HG03460 (cell line): ENCODE measurements at regions not wholly inside any gene's neighbourhood (a gene's known extent, or its start where the extent isn't known, plus 50 kb on each side); places are given as distances from the start of the nearest gene placed in this dataset.
A peak's percentile ranks its signal among the peaks of the same experiment; 100 is the strongest.

Experiments
- ATAC-seq: cut with Tn5 transposase; IDR thresholded peaks from one replicate; pipeline ENCODE4 v1.9.1; 2021; ENCODE audit not compliant: unreplicated experiment

- no peak for ATAC-seq
These were observed 409.0 kb upstream of the PROK2 start for GRCh38 chr3:72193771-72194430.

DNA sequence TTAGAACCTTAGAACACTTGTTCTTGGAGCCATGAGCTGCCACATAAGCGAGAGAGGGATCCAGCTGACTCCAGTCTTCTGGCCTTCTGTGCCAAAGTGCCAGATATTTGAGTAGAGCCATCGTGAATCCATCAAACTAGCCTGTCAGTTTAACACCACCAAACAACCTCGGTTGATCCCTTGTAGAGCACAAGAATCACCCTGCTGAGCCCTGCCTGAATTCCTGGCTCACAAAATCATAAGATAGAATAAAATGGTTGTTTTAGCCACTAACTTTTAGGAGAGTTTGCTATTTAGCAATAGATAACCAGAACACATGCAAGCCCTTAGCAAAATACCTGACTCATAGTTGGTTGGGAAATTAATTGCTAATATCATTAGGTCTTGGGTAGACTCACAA is 407.6 kb upstream of the PROK2 start:
- ATAC-seq: no peak

DNA sequence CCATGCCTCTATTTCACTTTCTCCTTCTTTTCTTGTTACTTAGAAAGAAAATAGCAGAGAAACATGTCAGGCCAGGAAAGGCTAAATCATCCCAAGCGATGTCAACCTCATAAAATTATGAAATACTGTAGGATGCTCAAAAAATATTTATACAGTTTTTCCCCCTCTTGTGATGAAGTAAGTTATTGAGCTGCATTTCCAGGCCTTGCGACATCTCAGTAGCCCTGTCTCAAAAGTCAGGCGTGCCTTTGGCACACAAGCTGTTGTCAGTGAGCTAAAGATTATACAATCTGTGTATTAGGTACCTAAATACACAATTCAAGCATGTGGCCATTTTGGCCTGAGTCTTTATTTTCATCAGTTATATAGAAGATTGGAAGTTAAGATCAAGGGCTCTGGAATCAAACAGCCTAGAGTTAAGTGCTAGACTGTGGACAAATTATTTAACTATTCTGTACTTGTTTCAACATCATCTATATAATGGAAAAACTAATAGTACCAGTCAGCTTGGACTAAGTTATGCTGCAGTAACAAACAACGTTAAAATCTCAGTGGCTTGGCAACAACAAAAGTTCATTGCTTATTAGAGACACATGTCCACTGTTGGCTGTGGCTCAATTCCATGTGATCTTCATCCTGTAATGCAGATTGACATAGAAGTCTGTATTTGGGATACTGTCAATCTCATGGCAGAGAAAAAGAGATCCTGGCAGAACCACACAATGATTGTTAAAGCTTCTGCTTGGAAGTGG is 406.4 kb upstream of the PROK2 start:
- no peak for ATAC-seq

DNA sequence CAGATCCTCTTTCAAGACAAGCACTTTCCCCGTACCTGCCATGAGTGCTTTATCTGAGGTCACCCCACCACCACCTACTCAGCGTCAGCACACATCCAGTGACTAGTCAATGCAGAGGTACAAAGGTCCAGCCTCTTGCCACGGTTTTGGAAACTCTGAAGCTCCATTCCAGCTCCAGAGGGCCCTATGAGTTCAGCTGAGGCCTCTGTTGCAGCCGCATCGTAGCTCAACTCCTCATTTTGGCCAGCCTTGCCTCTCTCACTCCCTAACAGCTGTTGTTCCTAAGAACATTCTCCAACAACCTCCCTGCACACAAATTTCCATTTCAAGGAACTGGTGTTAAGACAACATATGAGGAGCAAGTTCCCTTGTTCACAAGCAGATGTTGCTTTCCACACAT is 405.1 kb upstream of the PROK2 start:
- ATAC-seq: no peak

DNA sequence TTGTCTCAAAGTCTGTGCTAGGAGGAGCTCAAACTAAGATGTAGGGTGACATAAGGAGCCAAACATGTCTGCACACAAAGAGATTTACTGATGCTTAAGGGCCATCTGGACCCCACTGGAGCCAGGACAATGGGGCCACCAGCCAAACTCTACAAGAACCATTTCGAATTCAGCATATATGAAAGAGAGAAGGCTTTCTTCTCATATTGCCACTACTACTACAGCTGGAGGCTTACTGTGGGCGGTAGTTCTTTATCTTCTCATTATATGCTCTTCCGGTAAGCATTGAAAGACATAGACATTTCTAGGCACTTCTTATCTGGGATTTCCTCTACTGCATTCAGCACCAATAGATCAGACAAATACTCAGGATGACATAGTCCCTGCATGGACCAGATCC is 404.4 kb upstream of the PROK2 start:
- no peak for ATAC-seq

GRCh38 chr3:72188536-72188935 is 403.6 kb upstream of the PROK2 start:
- no peak for ATAC-seq

GRCh38 chr3:72187131-72187530 is 402.2 kb upstream of the PROK2 start:
- ATAC-seq: no peak

- no peak for ATAC-seq
These were observed 401.5 kb upstream of the PROK2 start for GRCh38 chr3:72186400-72186855.

GRCh38 chr3:72185549-72186399 is 400.8 kb upstream of the PROK2 start:
- no peak for ATAC-seq

DNA sequence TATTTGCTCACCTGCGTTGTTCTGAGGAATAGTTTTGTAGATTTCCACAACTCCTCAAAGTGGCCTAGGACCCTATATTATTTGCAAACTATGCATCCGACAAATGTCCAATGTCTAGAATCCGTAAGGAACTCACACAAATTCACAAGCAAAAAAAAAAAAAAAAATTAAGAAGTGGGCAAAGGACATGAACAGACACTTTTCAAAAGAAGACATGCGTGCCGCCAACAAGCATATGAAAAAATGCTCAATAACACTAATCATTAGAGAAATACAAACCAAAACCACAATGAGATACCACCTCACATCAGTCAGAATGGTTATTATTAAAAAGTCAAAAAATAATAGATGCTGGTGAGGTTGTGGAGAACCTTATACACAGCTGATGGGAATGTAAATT is 398.5 kb upstream of the PROK2 start:
- no peak for ATAC-seq

- no peak for ATAC-seq
These were observed 397.3 kb upstream of the PROK2 start for GRCh38 chr3:72182206-72182605.

GRCh38 chr3:72181251-72181650 is 396.3 kb upstream of the PROK2 start:
- ATAC-seq: no peak

DNA sequence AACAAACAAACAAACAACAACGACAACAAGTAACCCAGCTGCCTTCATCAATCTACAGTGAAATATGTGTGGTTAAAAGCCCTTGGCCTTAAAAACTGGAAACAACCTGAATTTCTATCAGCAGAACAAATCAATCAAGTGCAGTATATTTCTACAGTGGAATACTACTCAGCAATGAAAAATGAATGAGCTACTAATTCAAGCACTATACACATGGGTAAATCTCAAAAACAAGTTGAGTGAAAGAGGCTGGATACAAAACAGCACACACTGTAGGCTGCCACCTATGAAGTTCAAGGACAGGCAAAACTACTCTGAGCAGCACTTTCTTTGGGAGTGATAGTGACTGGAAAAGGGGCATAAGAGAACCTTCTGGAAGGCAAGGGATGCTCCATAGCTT is 395.5 kb upstream of the PROK2 start:
- ATAC-seq: no peak

- no peak for ATAC-seq
These were observed 394.1 kb upstream of the PROK2 start for GRCh38 chr3:72179107-72179464.

DNA sequence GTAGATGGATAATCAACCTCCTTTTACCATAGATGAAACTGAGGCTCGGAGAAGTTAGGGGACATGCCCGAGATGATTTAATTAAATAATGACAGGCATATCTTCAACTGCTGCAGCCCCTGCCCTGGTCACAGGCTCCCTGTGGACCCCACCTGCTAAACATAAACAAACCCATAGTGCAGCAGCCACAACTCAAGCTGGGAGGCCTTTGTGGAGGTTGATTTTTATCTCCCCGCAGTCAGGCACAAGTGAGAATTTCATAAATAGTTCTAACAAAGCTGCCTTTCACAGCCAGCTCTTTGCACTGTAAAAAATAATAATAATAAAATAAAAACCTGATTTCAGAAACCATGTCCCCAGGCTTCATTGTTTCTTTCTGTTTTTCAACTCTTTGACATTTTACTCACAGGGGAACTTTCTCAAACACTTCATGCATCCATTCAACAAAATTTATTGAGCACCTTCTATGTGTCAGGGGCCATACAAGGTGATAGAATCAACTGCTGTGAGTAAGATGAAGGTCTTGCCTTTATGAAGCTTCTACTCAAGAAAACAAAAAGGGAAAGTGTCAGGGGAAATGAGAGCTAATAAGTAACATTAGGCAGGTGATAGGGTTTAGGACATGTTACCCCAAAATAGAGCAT is 393.6 kb upstream of the PROK2 start:
- no peak for ATAC-seq

DNA sequence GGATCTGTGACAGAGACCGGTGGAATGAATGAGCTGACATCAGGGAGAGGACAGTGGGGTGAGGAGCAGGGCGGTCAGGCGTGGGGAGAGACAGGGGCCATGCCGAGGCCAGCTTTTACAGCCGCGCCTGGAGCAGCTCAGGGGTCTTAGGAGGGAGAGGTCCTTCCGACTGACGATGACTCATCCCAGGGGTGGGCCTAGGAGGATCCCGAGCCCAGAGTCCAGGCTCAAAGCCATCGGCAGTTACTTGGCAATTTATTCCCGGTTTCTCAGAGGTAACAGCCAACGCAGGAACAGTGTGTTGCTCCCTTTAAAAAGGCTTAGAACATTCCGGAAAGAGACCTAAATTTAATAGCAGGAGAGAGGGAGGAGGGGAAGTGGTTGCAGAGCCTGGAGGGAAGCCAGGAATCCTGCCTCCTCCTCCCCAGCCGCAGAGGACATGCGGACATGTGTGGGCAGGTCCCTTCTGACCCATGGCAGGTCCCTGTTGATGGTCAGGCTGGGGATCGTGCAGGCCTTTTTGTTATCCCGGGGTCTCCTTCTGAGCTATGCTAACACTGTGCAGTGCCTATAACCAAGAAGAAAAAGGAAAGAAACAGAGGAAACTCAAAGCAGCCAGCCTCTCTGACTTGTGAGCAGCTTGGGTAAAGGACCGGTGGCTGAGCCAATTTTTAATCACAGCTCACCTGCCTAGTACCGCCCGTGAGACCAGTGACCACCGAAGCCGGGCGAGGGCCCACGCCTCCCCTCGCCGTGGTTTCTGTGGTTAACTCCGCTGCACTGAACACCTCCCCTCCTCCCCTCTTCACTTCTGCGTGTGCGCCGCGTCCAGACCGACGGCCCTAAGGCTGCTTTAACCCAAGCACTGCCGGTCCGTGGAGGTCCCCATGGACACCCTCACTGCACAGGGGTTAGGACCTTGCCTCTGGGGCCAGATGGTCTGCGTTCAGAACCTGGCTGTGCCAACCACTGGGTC is 392.4 kb upstream of the PROK2 start:
- ATAC-seq: peak; percentile 7

DNA sequence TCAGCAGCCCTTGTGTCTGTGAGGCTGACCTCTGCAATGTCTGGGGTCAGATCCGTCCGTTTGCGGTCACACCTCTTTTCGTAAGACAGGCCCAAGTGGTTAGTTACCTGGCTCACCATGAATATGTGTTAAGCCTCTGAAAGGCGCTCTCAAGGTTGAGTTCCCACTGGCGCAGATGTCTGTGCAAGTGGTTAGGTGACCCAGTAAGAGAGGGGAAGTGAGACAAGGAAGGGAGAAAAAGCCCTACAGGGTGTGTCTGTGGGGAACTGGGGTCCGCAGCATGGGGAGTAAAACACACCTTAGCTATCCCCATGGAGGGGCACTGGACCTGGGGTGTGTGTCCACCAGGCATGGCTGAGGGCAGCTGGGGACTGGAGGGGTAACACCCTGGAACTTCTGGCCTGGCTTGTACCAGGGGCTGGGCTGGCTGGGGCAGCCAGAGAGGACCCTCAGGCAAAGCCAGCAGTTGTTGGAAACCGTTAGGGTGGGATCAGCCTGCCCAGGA is 391.6 kb upstream of the PROK2 start:
- ATAC-seq: peak; percentile 93

DNA sequence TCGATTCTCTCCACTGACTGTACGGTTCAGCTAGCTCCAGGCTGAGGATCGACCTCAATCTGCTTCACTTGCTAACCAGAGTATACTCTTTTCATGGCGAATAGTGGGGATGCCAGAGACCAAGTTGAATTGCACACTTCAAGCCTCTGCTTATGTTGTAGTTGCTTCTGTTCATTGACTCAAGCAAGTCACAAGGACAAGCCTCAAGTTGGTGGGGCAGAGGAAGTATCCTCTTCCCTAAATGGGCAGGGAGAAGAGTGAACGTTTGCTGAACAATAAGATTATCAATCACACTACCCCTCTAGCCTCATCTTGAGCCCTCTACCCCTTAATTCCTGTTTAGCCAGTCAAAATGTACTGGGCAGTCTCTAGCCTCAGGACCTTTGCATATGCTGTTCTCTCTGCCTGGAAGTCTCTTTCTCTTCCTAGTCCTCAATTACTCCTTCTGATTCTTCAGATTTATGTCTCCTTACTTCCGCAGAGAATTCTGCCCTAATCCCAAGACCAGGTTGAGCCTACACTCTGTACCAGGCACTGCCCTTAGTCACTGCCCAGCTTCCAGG is 390.4 kb upstream of the PROK2 start:
- ATAC-seq: no peak

DNA sequence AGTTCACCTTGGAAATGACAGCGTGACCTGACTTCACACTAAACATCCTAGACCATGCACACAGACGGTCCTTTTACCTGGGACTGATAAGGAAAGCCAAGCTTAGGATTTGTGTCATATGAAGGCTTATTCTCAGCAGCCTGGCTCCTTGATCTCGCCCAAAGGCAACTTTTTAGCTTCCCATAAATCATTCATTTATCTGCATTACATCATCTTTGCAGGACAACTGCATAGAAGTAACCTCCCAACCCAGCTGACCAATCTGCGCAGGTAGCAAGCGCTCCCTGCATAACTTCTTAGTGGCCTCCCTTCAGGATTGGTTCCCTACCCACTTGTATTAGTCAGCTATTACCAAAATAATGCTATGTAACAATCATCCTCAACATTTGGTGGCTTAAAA is 389.9 kb upstream of the PROK2 start:
- no peak for ATAC-seq

DNA sequence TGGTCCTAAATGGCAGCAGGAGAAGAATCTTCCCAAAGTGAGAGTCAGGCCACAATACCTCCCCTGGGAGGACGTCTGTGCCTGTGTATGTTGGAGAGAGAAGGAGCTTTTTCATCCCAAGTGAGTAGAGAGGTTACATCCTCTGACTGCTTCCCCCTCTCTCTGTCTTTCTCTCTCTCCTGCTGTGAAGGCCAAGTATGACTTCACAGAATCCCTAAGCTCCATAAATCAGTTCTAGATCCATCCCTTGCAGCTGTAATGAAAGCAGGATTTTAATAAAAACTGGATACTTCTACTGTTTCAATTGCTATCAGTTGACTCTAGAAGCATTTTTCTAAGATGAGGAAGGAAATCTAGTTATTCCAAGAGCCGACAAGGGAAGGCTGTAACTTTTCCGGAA is 389.1 kb upstream of the PROK2 start:
- no peak for ATAC-seq
